GM23338 (cell line): ENCODE measurements at regions not wholly inside any gene's neighbourhood (a gene's known extent, or its start where the extent isn't known, plus 50 kb on each side); places are given as distances from the start of the nearest gene placed in this dataset.

Source experiments
- ATAC-seq: fragments of 200-7000 bp; cut with Tn5 transposase; 3 replicates; pipeline ENCODE4 v1.9.1; 2020
- DNase-seq: peaks from one replicate; pipeline ENCODE4 v3.0.0-alpha.2; 2015; ENCODE audit warnings: low spot score
- H2AFZ ChIP-seq: fragments of 200-600 bp; sonication (generic); 2 replicates; pipeline ENCODE4 v1.8.0; 2016; ENCODE audit warnings: antibody characterized with exemption, mild to moderate bottlenecking, moderate library complexity
- H3F3A ChIP-seq: fragments of 200-600 bp; sonication (generic); replicated peaks from 2 replicates; pipeline ENCODE4 v1.8.0; 2017; ENCODE audit warnings: antibody characterized with exemption, mixed run types, low read depth
- H3K27ac ChIP-seq: fragments of 200-600 bp; sonication (generic); 2 replicates; pipeline ENCODE4 v1.6.1; 2016; ENCODE audit warnings: low read depth
- H3K27me3 ChIP-seq: fragments of 200-600 bp; sonication (generic); 2 replicates; pipeline ENCODE4 v1.8.0; 2016; ENCODE audit warnings: mild to moderate bottlenecking, mixed run types, moderate library complexity; ENCODE audit not compliant: insufficient read depth
- H3K36me3 ChIP-seq: fragments of 200-600 bp; sonication (generic); 2 replicates; pipeline ENCODE4 v1.8.0; 2016; ENCODE audit warnings: mild to moderate bottlenecking; ENCODE audit not compliant: insufficient read depth
- H3K4me1 ChIP-seq: fragments of 200-600 bp; sonication (generic); 2 replicates; pipeline ENCODE4 v1.8.0; 2016; ENCODE audit warnings: mild to moderate bottlenecking, moderate library complexity; ENCODE audit not compliant: insufficient read depth
- H3K4me2 ChIP-seq: fragments of 200-600 bp; sonication (generic); 2 replicates; pipeline ENCODE4 v1.7.1; 2017; ENCODE audit warnings: mixed run types
- H3K4me3 ChIP-seq: fragments of 200-600 bp; sonication (generic); 2 replicates; pipeline ENCODE4 v1.6.1; 2016; ENCODE audit warnings: mixed run types
- H3K79me2 ChIP-seq: fragments of 200-600 bp; sonication (generic); replicated peaks from 2 replicates; pipeline ENCODE4 v1.8.0; 2017; ENCODE audit warnings: mild to moderate bottlenecking; ENCODE audit not compliant: insufficient read depth
- H3K9me2 ChIP-seq: fragments of 200-600 bp; sonication (generic); 2 replicates; pipeline ENCODE4 v1.8.0; 2017; ENCODE audit not compliant: insufficient read depth
- H4K20me1 ChIP-seq: fragments of 200-600 bp; sonication (generic); replicated peaks from 2 replicates; pipeline ENCODE4 v1.8.0; 2017; ENCODE audit warnings: mild to moderate bottlenecking; ENCODE audit not compliant: insufficient read depth
- H3K27ac Mint-ChIP-seq: 2 replicates; pipeline ENCODE4 v1.8.0; 2020; ENCODE audit warnings: inconsistent platforms, mild to moderate bottlenecking, moderate library complexity, mixed read lengths
- H3K27me3 Mint-ChIP-seq: 3 replicates; pipeline ENCODE4 v1.8.0; 2022; ENCODE audit warnings: low read depth, mild to moderate bottlenecking, moderate library complexity, mixed read lengths, inconsistent platforms; ENCODE audit not compliant: insufficient read depth, poor library complexity
- H3K36me3 Mint-ChIP-seq: 3 replicates; pipeline ENCODE4 v1.8.0; 2021; ENCODE audit warnings: low read depth, mild to moderate bottlenecking, inconsistent platforms, moderate library complexity, mixed read lengths
- H3K4me1 Mint-ChIP-seq: 3 replicates; pipeline ENCODE4 v1.8.0; 2020; ENCODE audit warnings: mild to moderate bottlenecking, inconsistent platforms, mixed read lengths
- H3K4me3 Mint-ChIP-seq: 3 replicates; pipeline ENCODE4 v1.8.0; 2021; ENCODE audit warnings: moderate library complexity, mild to moderate bottlenecking, inconsistent platforms, mixed read lengths
- H3K9me3 Mint-ChIP-seq: 3 replicates; pipeline ENCODE4 v1.8.0; 2020; ENCODE audit warnings: moderate library complexity, mild to moderate bottlenecking, inconsistent platforms, mixed read lengths
- CREB1 ChIP-seq: fragments of 250-450 bp; sonication (Bioruptor Pico); IDR thresholded peaks from 2 replicates; pipeline ENCODE4 v1.5.0; 2020; ENCODE audit warnings: low read depth, mild to moderate bottlenecking, moderate library complexity
- EZH2 ChIP-seq: fragments of 200-600 bp; sonication (generic); IDR thresholded peaks from one replicate; pipeline ENCODE4 v1.8.0; 2017; ENCODE audit warnings: antibody characterized with exemption, mild to moderate bottlenecking, low read depth; ENCODE audit not compliant: unreplicated experiment
- EZH2phosphoT487 ChIP-seq: fragments of 200-600 bp; sonication (generic); IDR thresholded peaks from one replicate; pipeline ENCODE4 v1.8.1; 2018; ENCODE audit warnings: antibody characterized with exemption; ENCODE audit not compliant: unreplicated experiment
- JUNB ChIP-seq: IDR thresholded peaks from one replicate; pipeline ENCODE4 v1.6.1; 2016; ENCODE audit warnings: antibody characterized with exemption; ENCODE audit not compliant: unreplicated experiment
- NANOG ChIP-seq: IDR thresholded peaks from 2 replicates; pipeline ENCODE4 v1.6.1; 2016; ENCODE audit warnings: antibody characterized with exemption, borderline replicate concordance
- POLR2AphosphoS5 ChIP-seq: IDR thresholded peaks from 2 replicates; pipeline ENCODE4 v1.6.1; 2016; ENCODE audit warnings: antibody characterized with exemption, low read depth
- STAT1 ChIP-seq: IDR thresholded peaks from one replicate; pipeline ENCODE4 v1.6.1; 2016; ENCODE audit warnings: antibody characterized with exemption; ENCODE audit not compliant: unreplicated experiment
- ZNF114 ChIP-seq: fragments of 250-450 bp; sonication (Bioruptor Pico); IDR thresholded peaks from 2 replicates; pipeline ENCODE4 v1.5.0; 2020; ENCODE audit warnings: mild to moderate bottlenecking, moderate library complexity
- ZNF331 ChIP-seq: fragments of 250-450 bp; sonication (Bioruptor Pico); IDR thresholded peaks from 2 replicates; pipeline ENCODE4 v1.5.0; 2020; ENCODE audit warnings: low read depth, mild to moderate bottlenecking, moderate library complexity
- TF ChIP-seq, protein P1 (sequence below): IDR thresholded peaks from 2 replicates; pipeline ENCODE4 v1.6.1; 2016; ENCODE audit warnings: antibody characterized with exemption
- TF ChIP-seq, protein P2 (sequence below): IDR thresholded peaks from one replicate; pipeline ENCODE4 v1.6.1; 2018; ENCODE audit warnings: antibody characterized with exemption; ENCODE audit not compliant: unreplicated experiment
- TF ChIP-seq, protein P3 (sequence below): fragments of 250-450 bp; sonication (Bioruptor Pico); IDR thresholded peaks from 2 replicates; pipeline ENCODE4 v1.5.0; 2020; ENCODE audit warnings: mild to moderate bottlenecking, moderate library complexity
- TF ChIP-seq, protein P4 (sequence below), 2 experiments: fragments of 200-600 bp in 1 of 2; sonication (generic) in 1 of 2; conservative IDR thresholded peaks; 2 replicates each; pipeline versions ENCODE4 v1.5.1 to v1.6.1; 2016 to 2017; ENCODE audit warnings: antibody characterized with exemption in 2 of 2, low read depth in 2 of 2, mild to moderate bottlenecking in 2 of 2, moderate library complexity in 1 of 2

DNA sequence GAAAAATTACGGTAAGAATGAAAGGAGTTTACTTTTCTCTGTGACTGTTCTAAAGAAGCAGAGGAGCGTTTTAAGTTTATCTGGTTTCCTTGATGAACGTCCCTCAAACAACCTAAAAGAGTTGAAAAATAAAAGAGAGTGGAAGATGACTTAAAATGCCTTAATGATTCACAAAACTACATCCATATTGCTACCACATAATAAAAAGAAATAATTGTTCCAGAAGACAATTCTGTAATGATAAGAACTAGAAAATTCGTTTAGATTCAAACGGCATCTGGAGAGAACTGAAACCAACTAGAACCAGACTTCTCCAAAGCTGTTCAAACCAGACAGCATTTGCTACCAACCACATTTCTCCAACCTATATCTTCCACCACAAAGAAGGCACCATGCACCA is 68.1 kb downstream of the TEKT4 start:
- Mint-ChIP-seq H3K36me3 (no peaks in the 10 kb centered on the region), H3K27me3 (no peaks in the 10 kb centered on the region), H3K4me1 (no peaks in the 10 kb centered on the region), H3K4me3 (no peak overlapping the region), H3K27ac (no peak overlapping the region), H3K9me3 (no peaks in the 10 kb centered on the region)
- Histone ChIP-seq H3K27me3 (peaks cover 14% of the 10 kb centered on the region; the same call in 1 of the 2 replicates), H3K79me2 (no peaks in the 10 kb centered on the region), H4K20me1 (no peaks in the 10 kb centered on the region), H3K4me3 (no peak overlapping the region), H2AFZ (no peak overlapping the region), H3K4me1 (no peaks in the 10 kb centered on the region), H3K4me2 (no peak overlapping the region), H3F3A (no peaks in the 10 kb centered on the region), H3K36me3 (no peaks in the 10 kb centered on the region), H3K9me2 (no peaks in the 10 kb centered on the region), H3K27ac (no peak overlapping the region)
- ATAC-seq (no peak), DNase-seq (no peak)
- no peak for TF ChIP-seq NANOG
- no peak for TF ChIP-seq CREB1 (CRISPR knock-in tag)
- TF ChIP-seq, protein P1, sequence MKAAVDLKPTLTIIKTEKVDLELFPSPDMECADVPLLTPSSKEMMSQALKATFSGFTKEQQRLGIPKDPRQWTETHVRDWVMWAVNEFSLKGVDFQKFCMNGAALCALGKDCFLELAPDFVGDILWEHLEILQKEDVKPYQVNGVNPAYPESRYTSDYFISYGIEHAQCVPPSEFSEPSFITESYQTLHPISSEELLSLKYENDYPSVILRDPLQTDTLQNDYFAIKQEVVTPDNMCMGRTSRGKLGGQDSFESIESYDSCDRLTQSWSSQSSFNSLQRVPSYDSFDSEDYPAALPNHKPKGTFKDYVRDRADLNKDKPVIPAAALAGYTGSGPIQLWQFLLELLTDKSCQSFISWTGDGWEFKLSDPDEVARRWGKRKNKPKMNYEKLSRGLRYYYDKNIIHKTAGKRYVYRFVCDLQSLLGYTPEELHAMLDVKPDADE, result no peak
- TF ChIP-seq POLR2AphosphoS5, result no peak
- no peak for TF ChIP-seq EZH2
- no peak for TF ChIP-seq STAT1
- TF ChIP-seq, protein P2, sequence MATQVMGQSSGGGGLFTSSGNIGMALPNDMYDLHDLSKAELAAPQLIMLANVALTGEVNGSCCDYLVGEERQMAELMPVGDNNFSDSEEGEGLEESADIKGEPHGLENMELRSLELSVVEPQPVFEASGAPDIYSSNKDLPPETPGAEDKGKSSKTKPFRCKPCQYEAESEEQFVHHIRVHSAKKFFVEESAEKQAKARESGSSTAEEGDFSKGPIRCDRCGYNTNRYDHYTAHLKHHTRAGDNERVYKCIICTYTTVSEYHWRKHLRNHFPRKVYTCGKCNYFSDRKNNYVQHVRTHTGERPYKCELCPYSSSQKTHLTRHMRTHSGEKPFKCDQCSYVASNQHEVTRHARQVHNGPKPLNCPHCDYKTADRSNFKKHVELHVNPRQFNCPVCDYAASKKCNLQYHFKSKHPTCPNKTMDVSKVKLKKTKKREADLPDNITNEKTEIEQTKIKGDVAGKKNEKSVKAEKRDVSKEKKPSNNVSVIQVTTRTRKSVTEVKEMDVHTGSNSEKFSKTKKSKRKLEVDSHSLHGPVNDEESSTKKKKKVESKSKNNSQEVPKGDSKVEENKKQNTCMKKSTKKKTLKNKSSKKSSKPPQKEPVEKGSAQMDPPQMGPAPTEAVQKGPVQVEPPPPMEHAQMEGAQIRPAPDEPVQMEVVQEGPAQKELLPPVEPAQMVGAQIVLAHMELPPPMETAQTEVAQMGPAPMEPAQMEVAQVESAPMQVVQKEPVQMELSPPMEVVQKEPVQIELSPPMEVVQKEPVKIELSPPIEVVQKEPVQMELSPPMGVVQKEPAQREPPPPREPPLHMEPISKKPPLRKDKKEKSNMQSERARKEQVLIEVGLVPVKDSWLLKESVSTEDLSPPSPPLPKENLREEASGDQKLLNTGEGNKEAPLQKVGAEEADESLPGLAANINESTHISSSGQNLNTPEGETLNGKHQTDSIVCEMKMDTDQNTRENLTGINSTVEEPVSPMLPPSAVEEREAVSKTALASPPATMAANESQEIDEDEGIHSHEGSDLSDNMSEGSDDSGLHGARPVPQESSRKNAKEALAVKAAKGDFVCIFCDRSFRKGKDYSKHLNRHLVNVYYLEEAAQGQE, result no peak
- TF ChIP-seq, protein P3, sequence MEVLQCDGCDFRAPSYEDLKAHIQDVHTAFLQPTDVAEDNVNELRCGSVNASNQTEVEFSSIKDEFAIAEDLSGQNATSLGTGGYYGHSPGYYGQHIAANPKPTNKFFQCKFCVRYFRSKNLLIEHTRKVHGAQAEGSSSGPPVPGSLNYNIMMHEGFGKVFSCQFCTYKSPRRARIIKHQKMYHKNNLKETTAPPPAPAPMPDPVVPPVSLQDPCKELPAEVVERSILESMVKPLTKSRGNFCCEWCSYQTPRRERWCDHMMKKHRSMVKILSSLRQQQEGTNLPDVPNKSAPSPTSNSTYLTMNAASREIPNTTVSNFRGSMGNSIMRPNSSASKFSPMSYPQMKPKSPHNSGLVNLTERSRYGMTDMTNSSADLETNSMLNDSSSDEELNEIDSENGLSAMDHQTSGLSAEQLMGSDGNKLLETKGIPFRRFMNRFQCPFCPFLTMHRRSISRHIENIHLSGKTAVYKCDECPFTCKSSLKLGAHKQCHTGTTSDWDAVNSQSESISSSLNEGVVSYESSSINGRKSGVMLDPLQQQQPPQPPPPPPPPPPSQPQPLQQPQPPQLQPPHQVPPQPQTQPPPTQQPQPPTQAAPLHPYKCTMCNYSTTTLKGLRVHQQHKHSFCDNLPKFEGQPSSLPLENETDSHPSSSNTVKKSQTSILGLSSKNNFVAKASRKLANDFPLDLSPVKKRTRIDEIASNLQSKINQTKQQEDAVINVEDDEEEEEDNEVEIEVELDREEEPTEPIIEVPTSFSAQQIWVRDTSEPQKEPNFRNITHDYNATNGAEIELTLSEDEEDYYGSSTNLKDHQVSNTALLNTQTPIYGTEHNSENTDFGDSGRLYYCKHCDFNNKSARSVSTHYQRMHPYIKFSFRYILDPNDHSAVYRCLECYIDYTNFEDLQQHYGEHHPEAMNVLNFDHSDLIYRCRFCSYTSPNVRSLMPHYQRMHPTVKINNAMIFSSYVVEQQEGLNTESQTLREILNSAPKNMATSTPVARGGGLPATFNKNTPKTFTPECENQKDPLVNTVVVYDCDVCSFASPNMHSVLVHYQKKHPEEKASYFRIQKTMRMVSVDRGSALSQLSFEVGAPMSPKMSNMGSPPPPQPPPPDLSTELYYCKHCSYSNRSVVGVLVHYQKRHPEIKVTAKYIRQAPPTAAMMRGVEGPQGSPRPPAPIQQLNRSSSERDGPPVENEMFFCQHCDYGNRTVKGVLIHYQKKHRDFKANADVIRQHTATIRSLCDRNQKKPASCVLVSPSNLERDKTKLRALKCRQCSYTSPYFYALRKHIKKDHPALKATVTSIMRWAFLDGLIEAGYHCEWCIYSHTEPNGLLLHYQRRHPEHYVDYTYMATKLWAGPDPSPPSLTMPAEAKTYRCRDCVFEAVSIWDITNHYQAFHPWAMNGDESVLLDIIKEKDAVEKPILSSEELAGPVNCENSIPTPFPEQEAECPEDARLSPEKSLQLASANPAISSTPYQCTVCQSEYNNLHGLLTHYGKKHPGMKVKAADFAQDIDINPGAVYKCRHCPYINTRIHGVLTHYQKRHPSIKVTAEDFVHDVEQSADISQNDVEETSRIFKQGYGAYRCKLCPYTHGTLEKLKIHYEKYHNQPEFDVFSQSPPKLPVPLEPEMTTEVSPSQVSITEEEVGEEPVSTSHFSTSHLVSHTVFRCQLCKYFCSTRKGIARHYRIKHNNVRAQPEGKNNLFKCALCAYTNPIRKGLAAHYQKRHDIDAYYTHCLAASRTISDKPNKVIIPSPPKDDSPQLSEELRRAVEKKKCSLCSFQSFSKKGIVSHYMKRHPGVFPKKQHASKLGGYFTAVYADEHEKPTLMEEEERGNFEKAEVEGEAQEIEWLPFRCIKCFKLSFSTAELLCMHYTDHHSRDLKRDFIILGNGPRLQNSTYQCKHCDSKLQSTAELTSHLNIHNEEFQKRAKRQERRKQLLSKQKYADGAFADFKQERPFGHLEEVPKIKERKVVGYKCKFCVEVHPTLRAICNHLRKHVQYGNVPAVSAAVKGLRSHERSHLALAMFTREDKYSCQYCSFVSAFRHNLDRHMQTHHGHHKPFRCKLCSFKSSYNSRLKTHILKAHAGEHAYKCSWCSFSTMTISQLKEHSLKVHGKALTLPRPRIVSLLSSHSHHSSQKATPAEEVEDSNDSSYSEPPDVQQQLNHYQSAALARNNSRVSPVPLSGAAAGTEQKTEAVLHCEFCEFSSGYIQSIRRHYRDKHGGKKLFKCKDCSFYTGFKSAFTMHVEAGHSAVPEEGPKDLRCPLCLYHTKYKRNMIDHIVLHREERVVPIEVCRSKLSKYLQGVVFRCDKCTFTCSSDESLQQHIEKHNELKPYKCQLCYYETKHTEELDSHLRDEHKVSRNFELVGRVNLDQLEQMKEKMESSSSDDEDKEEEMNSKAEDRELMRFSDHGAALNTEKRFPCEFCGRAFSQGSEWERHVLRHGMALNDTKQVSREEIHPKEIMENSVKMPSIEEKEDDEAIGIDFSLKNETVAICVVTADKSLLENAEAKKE (CRISPR knock-in tag), result no peak
- TF ChIP-seq, protein P4, sequence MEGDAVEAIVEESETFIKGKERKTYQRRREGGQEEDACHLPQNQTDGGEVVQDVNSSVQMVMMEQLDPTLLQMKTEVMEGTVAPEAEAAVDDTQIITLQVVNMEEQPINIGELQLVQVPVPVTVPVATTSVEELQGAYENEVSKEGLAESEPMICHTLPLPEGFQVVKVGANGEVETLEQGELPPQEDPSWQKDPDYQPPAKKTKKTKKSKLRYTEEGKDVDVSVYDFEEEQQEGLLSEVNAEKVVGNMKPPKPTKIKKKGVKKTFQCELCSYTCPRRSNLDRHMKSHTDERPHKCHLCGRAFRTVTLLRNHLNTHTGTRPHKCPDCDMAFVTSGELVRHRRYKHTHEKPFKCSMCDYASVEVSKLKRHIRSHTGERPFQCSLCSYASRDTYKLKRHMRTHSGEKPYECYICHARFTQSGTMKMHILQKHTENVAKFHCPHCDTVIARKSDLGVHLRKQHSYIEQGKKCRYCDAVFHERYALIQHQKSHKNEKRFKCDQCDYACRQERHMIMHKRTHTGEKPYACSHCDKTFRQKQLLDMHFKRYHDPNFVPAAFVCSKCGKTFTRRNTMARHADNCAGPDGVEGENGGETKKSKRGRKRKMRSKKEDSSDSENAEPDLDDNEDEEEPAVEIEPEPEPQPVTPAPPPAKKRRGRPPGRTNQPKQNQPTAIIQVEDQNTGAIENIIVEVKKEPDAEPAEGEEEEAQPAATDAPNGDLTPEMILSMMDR (conservative IDR thresholded peaks at IDR 0.05; ENCODE audit: low read depth in 2 of 2), result no peak
- TF ChIP-seq JUNB, result no peak
- TF ChIP-seq EZH2phosphoT487, result no peak
- no peak for TF ChIP-seq ZNF114 (CRISPR knock-in tag)
- TF ChIP-seq ZNF331 (CRISPR knock-in tag), result no peak
